Right cardiac atrium (tissue), 5 donors: ENCODE measurements at regions not wholly inside any gene's neighbourhood (a gene's known extent, or its start where the extent isn't known, plus 50 kb on each side); places are given as distances from the start of the nearest gene placed in this dataset.

Experiments used
- ATAC-seq, 2 donors: fragments of 200-7000 bp; cut with Tn5 transposase; one replicate each; pipeline versions ENCODE4 v1.8.0 to v1.9.1; 2020; ENCODE audit warnings: moderate library complexity in 2 of 2, mild to moderate bottlenecking in 1 of 2
- DNase-seq, 3 donors: peaks; one replicate each; pipeline ENCODE4 v3.0.0-alpha.2; 2020
- H3K27ac ChIP-seq: one replicate; pipeline ENCODE4 v1.5.1; 2013; ENCODE audit warnings: mild to moderate bottlenecking, low read length, control low read depth, moderate library complexity
- H3K27me3 ChIP-seq: one replicate; pipeline ENCODE4 v1.6.1; 2013; ENCODE audit not compliant: control insufficient read depth, insufficient read depth
- H3K4me1 ChIP-seq: one replicate; pipeline ENCODE4 v1.6.1; 2013; ENCODE audit warnings: low read length; ENCODE audit not compliant: control insufficient read depth, insufficient read depth
- H3K4me3 ChIP-seq: one replicate; pipeline ENCODE4 v1.5.1; 2013; ENCODE audit warnings: low read length, control low read depth
- H3K9me3 ChIP-seq: one replicate; pipeline ENCODE4 v1.6.1; 2013; ENCODE audit warnings: low read length; ENCODE audit not compliant: control insufficient read depth
- WGBS: extraction: QIAGEN DNeasy Blood & Tissue Kit; methylation state at CpG from one replicate; pipeline ENCODE4 v1.1.7; 2013; 5-methylcytosine and 5-hydroxymethylcytosine counted together
- intact Hi-C, 4 donors: fragments of 100-400 bp; cut with DNase I; formaldehyde crosslinking; loops; one replicate each; pipeline versions ENCODE4 v1.11.0 to v1.14.0; 2022 to 2023
- donor health status: healthy with polysubstance abuse.
- donor health status: DM: no; HTN: yes; CAD: no.
- donor health status: DM: no; HTN: no; CAD: no.
- donor health status: DM: no; HTN: yes; CAD: no; lungs with severe emphysema.
- donor health status: DM: yes; HTN: yes; CAD: no.

DNA sequence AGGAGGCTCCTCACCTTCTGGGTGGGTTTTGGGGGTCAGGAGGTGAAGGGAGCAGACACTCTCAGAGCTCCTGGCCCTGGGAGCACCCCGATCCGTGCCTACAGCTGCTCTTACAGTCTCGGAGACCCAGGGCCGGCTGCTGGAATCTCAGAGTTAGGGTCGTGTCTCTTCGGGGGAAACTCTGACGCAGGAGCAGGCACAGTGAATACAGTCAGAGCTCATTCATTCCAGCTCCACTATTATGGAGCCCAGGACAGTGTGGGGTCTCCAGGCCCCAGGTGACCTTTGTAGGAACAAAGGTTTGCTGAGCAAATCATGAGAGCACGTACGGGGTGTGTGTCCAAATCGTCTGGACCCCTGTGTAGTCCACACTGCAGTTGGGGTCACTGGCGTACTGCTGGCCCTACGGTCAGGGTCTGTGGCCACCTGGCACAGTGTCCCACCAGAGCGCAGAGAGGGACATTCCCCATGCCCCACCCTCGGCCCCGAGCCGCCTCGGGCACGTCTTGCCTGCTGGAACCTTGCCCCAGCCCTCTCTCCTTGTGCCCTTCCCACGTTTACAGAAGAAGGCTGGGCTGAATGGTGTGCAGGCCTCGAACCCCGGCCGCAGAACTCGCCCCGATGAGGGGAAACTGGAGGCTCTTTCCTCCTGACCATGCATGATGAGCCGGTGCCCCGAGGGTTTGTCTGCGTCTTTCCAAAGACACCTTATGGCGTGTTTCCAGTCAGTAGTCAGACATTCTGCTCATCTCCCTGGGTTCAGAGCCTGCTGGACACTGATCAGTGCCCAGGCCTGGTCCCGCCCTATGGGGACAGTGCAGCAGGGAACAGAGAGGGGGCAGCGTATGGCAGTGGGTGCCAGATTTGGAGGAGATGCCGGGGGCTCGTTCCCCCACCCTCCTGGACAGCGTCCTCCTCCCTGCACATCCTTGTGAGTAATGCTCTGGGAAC lies 1166.6 kb downstream of the BRD1 start:
- Histone ChIP-seq H3K27ac (no peak overlapping the region), H3K27me3 (no peaks in the 10 kb centered on the region), H3K4me3 (no peak overlapping the region), H3K4me1 (no peaks in the 10 kb centered on the region), H3K9me3 (no peaks in the 10 kb centered on the region)
- DNase-seq (peak in 2 of 3 donors; percentile 24 to 46), ATAC-seq (no peak)
- intact Hi-C loops, result no loop called here
- WGBS, result 77% methylated on average over 33 of the region's 33 CpGs

DNA sequence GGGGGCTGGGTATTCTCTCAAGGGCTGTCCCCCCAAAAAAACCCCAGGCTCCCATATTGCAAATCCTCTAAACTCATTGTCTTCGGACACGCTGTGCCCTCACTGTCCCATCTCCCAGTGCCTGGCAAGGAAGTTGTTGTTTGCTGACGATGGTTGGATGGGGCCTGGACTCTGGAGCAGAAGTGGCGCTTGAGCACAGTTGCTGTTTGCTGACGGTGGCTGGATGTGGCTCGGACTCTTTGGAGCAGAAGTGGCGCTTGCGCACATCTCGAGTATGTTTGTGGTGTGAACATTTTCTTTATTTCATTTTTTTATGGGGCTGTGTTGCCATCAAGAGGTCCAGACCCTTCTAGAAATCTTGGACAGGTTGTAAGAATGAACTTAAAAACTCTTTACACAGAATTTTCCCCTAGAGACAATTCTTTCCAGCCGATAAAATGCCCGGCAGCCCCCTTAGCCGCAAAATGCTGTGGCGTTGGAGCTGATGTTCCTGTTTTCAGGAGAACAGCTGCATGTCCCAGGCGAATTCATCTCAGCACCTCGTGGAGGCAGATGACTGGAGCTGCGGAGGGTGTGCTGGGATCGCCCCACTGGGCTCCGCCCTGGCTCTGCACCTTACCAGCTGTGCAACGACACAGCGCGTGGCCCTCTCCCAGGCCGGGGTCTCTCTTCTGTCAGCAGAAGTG lies 1167.4 kb downstream of the BRD1 start:
- WGBS, result 77% methylated on average over 22 of the region's 22 CpGs
- Histone ChIP-seq H3K4me1 (no peaks in the 10 kb centered on the region), H3K9me3 (no peaks in the 10 kb centered on the region), H3K27ac (no peak overlapping the region), H3K4me3 (no peak overlapping the region), H3K27me3 (no peaks in the 10 kb centered on the region)
- intact Hi-C loops, result no loop called here
- DNase-seq (peak in 2 of 3 donors; percentile 14 to 31), ATAC-seq (no peak)

DNA sequence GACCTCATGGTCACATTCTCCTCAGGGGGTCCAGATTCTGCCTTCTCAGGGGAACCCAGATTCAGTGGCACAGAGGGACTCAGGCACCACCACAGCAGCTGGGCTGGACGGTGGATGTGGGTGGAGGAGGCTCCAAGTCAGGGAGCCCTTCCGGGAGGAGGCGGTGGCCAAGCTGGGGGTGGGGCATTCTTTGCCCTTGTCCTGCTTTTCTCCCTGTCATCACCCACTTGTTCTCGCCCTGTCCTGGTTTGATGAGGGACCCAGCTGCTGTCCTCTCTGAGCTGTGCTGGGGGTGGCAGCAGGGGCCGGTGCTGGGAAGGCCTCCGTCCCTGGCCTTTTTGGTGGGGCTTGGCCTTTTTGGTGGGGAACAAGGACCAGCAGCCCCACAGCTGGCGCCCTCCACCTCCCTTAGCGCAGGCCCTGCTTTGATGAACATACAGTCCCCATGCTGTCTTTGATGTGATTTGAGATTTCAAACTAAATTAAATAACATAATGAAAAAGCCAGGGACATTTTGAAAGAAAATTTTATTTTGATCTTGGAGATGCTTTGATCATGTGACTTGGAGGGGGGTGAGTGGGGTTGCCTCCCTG lies 1168.2 kb downstream of the BRD1 start:
- WGBS, result 47% methylated on average over 8 of the region's 8 CpGs
- H3K4me1 ChIP-seq, result no peaks in the 10 kb centered on the region
- ATAC-seq (no peak), DNase-seq (peak in 2 of 3 donors; percentile 14 to 17)
- H3K9me3 ChIP-seq, result no peaks in the 10 kb centered on the region
- H3K27ac ChIP-seq, result no peak overlapping the region
- no peak overlapping the region for H3K4me3 ChIP-seq
- intact Hi-C loops, result no loop called here
- H3K27me3 ChIP-seq, result no peaks in the 10 kb centered on the region

DNA sequence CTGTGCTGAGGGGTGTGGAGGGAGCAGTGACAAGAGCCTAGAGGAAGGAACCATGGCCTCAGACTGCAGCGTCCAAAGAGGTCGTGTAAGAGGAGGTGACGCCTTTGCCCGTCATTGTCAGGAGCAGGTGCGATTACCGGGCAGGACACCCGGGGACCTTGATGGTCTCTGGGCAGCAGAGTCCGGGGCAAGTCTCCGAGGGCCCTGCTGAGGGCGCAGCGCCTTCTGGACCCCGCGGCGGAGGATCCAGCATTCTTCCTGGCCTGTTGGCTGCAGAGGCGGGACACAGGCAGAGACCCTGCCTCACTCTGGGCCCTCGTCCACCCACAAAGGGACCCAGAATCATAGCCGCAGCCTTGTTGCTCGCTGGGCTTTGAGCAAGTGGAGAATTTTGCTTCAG lies 1168.8 kb downstream of the BRD1 start:
- no peak for ATAC-seq
- Histone ChIP-seq H3K4me1 (no peaks in the 10 kb centered on the region), H3K27me3 (no peaks in the 10 kb centered on the region), H3K27ac (no peak overlapping the region), H3K4me3 (no peak overlapping the region), H3K9me3 (no peaks in the 10 kb centered on the region)
- intact Hi-C loops, result no loop called here
- no peak for DNase-seq
- 88% methylated on average over 18 of the region's 18 CpGs for WGBS

DNA sequence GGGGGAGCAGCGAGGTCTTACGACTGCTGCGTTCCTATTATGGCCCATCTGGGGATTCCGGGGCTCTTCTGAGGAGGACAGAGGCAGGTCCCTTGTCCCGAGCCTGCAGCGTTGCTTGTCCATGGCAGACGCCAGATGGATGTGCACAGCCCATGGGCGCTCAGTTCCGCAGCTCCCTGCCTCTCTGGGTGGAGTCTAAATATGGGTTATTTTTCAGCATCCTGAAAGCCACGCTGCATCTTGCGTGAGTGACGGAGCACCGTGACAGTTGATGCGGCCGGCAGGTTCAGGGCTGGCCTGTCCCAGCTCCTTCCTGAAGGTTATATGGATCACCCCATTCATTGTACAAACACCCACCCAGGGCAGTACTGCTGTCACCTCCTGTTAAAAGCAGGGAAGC lies 1169.4 kb downstream of the BRD1 start:
- H3K4me3 ChIP-seq, result no peak overlapping the region
- DNase-seq (peak in 1 of 3 donors; percentile 20), ATAC-seq (no peak)
- no peaks in the 10 kb centered on the region for H3K4me1 ChIP-seq
- no peak overlapping the region for H3K27ac ChIP-seq
- no peaks in the 10 kb centered on the region for H3K9me3 ChIP-seq
- H3K27me3 ChIP-seq, result no peaks in the 10 kb centered on the region
- WGBS, result 87% methylated on average over 15 of the region's 15 CpGs
- intact Hi-C loops, result no loop called here

DNA sequence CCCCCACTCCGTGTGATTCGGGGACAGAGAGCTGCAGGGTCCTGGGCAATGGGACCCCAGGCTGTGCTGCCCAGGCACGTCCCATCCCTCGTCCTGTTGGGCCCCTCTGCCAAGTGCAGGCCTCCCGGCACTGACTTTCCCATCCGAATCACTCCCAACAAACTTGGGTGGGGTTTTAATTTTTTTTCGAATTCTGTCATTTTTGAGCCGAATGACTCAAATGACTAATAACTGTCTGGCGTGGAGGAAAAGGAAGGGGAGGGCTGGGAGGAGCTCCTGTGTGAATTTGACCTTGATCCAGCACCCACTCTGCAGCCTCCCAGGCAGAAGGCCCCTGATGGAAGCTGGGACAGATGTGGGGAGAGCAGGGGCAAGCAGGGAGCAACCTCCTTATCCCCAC lies 1173.2 kb downstream of the BRD1 start:
- H3K4me3 ChIP-seq, result no peak overlapping the region
- intact Hi-C loops, result no loop called here
- 55% methylated on average over 9 of the region's 9 CpGs for WGBS
- peak; percentile 32 to 34 for ATAC-seq
- H3K27me3 ChIP-seq, result no peaks in the 10 kb centered on the region
- H3K27ac ChIP-seq, result no peak overlapping the region
- H3K4me1 ChIP-seq, result no peaks in the 10 kb centered on the region
- DNase-seq, result peak in 1 of 3 donors; percentile 18
- H3K9me3 ChIP-seq, result no peaks in the 10 kb centered on the region

DNA sequence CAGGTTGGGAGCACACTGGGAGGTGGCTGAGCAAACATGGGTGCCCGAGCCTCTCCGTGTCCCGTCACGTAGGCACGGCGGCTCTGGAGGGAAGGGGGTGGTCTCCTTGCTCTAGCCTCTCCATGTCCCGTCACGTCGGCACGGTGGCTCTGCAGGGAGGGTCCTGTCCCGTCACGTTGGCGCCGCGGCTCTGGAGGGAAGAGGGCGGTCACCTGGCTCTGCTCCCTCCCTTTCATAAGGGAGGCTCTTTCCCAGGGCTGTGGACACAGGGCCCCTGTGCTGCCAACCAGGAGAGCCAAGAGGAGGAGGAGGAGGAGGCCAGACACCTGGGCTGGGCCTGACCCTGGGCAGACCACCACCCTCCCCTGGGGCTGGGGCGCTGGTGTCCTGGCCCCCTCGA lies 1173.7 kb downstream of the BRD1 start:
- Histone ChIP-seq H3K27me3 (no peaks in the 10 kb centered on the region), H3K9me3 (no peaks in the 10 kb centered on the region), H3K27ac (no peak overlapping the region), H3K4me1 (no peaks in the 10 kb centered on the region), H3K4me3 (no peak overlapping the region)
- DNase-seq, result peak in 2 of 3 donors; percentile 22 to 61
- intact Hi-C loops, result no loop called here
- 78% methylated on average over 18 of the region's 18 CpGs for WGBS
- ATAC-seq, result peak in 1 of 2 donors; percentile 20

DNA sequence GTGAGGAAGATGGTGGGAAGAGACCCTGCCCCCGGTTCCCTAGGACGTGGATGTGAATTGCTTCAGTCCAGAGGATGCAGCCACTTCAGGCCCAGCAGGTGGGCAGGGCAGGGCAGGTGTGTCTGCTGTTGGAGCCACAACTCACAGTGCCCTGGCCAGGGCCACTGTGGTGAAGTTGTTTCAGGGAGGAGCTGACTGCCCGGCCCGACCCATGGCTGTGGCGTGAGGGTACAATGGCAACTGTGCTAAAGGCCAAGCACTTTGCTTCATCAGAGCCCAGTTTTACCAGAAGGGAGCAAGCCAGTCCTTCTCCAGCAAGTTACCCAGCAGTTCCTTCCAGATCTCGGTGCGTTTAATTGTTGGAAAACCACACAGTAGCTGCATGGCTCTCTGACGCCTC lies 1174.4 kb downstream of the BRD1 start:
- ATAC-seq (no peak), DNase-seq (peak in 2 of 3 donors; percentile 15 to 31)
- no peak overlapping the region for H3K4me3 ChIP-seq
- H3K27me3 ChIP-seq, result no peaks in the 10 kb centered on the region
- no peaks in the 10 kb centered on the region for H3K4me1 ChIP-seq
- 82% methylated on average over 8 of the region's 8 CpGs for WGBS
- no peaks in the 10 kb centered on the region for H3K9me3 ChIP-seq
- no peak overlapping the region for H3K27ac ChIP-seq
- intact Hi-C loops, result no loop called here

DNA sequence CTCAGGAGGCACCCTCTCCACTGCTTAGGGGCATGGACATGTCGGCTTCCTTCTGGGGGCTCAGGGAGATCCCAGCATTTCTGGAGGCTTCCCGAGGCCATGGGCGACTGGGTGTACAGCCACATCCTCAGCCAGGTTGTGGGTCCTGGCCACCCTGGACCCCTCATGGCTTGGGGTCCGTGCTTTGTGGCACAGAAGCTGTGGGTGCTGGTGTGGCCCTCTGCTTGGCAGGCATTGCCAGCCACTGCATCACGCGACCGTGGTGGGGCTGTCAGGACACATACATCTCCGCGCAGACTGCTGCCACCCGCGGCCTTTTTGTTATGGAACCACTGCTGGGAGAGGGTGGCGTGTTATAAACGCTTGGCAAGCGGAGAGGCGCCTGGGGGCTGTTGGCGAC lies 1174.9 kb downstream of the BRD1 start:
- intact Hi-C loops, result no loop called here
- no peak overlapping the region for H3K27ac ChIP-seq
- no peaks in the 10 kb centered on the region for H3K27me3 ChIP-seq
- WGBS, result 85% methylated on average over 16 of the region's 16 CpGs
- H3K4me1 ChIP-seq, result no peaks in the 10 kb centered on the region
- no peak overlapping the region for H3K4me3 ChIP-seq
- ATAC-seq, result no peak
- peak in 2 of 3 donors; percentile 27 to 28 for DNase-seq
- H3K9me3 ChIP-seq, result no peaks in the 10 kb centered on the region

DNA sequence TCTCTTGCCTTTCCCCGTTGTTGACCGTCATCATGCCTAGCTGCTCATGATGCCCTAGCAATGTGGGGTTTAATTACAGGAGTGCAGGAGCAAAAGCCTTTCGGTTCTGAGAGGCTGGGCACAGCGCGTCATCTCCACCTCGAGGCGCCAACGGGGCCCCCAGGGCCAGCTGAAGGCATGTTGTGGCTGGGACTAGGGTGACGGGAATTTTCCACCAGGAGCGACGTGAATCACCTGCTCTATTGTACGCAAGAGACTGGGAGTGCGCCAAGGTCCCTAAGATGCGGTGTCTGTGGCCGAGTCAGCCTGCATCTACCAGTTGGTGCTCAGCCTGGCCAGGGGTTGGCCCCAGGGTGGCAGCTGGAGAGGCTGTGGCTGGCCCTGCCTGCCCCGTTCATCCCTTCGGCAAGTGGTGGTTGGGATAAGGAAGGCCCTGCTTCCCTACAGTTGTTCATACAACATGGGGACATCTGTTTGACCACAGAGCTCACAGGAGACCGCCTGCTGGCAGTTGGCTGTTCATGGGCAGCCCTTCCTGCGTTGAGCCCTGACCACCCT lies 1175.6 kb downstream of the BRD1 start:
- Histone ChIP-seq H3K9me3 (no peaks in the 10 kb centered on the region), H3K27me3 (no peaks in the 10 kb centered on the region), H3K27ac (no peak overlapping the region), H3K4me3 (no peak overlapping the region), H3K4me1 (no peaks in the 10 kb centered on the region)
- no peak for ATAC-seq
- peak in 2 of 3 donors; percentile 18 to 38 for DNase-seq
- WGBS, result 89% methylated on average over 19 of the region's 19 CpGs
- intact Hi-C loops, result no loop called here
